HepG2 (cell line): ENCODE measurements at regions not wholly inside any gene's neighbourhood (a gene's known extent, or its start where the extent isn't known, plus 50 kb on each side); places are given as distances from the start of the nearest gene placed in this dataset.
"Not testable (repeated sequence)": the region's sequence is repeated elsewhere in the genome, so short reads cannot be mapped to it uniquely, and the experiment has no call there.

Source experiments
- ATAC-seq: fragments of 200-7000 bp; cut with Tn5 transposase; 3 replicates; pipeline ENCODE4 v1.9.1; 2020; ENCODE audit warnings: mild to moderate bottlenecking, moderate library complexity
- BruUV-seq: library from RNA; stranded (reverse); fragments of 400-500 nt; replicated peaks from 2 replicates; lab custom pipeline; 2021; lab: Mats Ljungman, UMichigan
- CTCF ChIA-PET: fragments of 300-600 bp; formaldehyde crosslinking; extraction: SDS; loops from one replicate; lab custom pipeline; 2021; ENCODE audit warnings: low total read pairs, inconsistent platforms, low intra/inter-chr PET ratio; lab: Yijun Ruan, JAX
- POLR2A ChIA-PET: fragments of 350-600 bp; sonication (Branson Sonifier 250); formaldehyde crosslinking; loops from one replicate; lab custom pipeline; 2020; ENCODE audit warnings: antibody characterized with exemption, inconsistent platforms; lab: Yijun Ruan, JAX
- DNase-seq: peaks from one replicate; pipeline ENCODE4 v3.0.0-alpha.2; 2015; ENCODE audit warnings: low spot score
- FAIRE-seq: peaks from 3 replicates; lab custom pipeline; 2011; peaks lifted over from hg19 to GRCh38; lab: Jason Lieb, UNC
- H2AFZ ChIP-seq: one replicate; pipeline ENCODE4 v1.6.1; 2011; ENCODE audit warnings: low read length, inconsistent platforms
- H3K27ac ChIP-seq: fragments of 300-600 bp; 3 replicates; pipeline ENCODE4 v1.8.0; 2011; ENCODE audit warnings: mixed run types, mild to moderate bottlenecking, mixed read lengths, low read length, inconsistent platforms; ENCODE audit not compliant: insufficient read depth; ENCODE audit errors: extremely low read length
- H3K27me3 ChIP-seq, 2 experiments: fragments of 200-600 bp in 1 of 2; 2 replicates in 1 of 2; 3 replicates in 1 of 2; pipeline versions ENCODE4 v1.6.0 to v1.8.0; 2011; ENCODE audit warnings: low read length in 2 of 2, mild to moderate bottlenecking in 2 of 2, moderate library complexity in 2 of 2, inconsistent platforms in 1 of 2; ENCODE audit not compliant: insufficient read depth in 2 of 2, control insufficient read depth in 1 of 2
- H3K36me3 ChIP-seq, 2 experiments: fragments of 200-600 bp in 1 of 2; replicated peaks in 1 of 2; 2 replicates in 1 of 2; 3 replicates in 1 of 2; pipeline versions ENCODE4 v1.5.1 to v1.8.0; 2011; ENCODE audit warnings: low read length in 2 of 2, inconsistent platforms in 1 of 2; ENCODE audit not compliant: insufficient read depth in 2 of 2, control insufficient read depth in 1 of 2
- H3K4me1 ChIP-seq: 2 replicates; pipeline ENCODE4 v1.5.1; 2012; ENCODE audit warnings: low read length, inconsistent platforms; ENCODE audit not compliant: insufficient read depth
- H3K4me2 ChIP-seq: 2 replicates; pipeline ENCODE4 v1.6.0; 2011; ENCODE audit warnings: low read depth, low read length, inconsistent platforms
- H3K4me3 ChIP-seq, 3 experiments: fragments of 200-600 bp in 1 of 3; sonication (generic), shearing (Covaris generic) in 1 of 3; replicated peaks in 1 of 3; 2 replicates each; pipeline ENCODE4 v1.5.1; 2011 to 2016; ENCODE audit warnings: low read length in 3 of 3, inconsistent platforms in 2 of 3, low read depth in 2 of 3, mild to moderate bottlenecking in 2 of 3, control low read depth in 1 of 3, mixed read lengths in 1 of 3; ENCODE audit not compliant: insufficient read depth in 1 of 3
- H3K79me2 ChIP-seq: one replicate; pipeline ENCODE4 v1.6.1; 2011; ENCODE audit warnings: low read length, inconsistent platforms; ENCODE audit not compliant: insufficient read depth
- H3K9ac ChIP-seq: 2 replicates; pipeline ENCODE4 v1.6.0; 2011; ENCODE audit warnings: mild to moderate bottlenecking, low read depth, low read length, inconsistent platforms; ENCODE audit not compliant: insufficient read depth
- H3K9me3 ChIP-seq: 2 replicates; pipeline ENCODE4 v1.5.1; 2012; ENCODE audit warnings: mild to moderate bottlenecking, low read length
- H4K20me1 ChIP-seq: 2 replicates; pipeline ENCODE4 v1.6.0; 2011; ENCODE audit warnings: inconsistent platforms, mild to moderate bottlenecking, low read length, moderate library complexity; ENCODE audit not compliant: insufficient read depth
- ZBTB33 ChIP-seq: sonication (generic); formaldehyde crosslinking; IDR thresholded peaks from 2 replicates; pipeline ENCODE4 v1.4.0; 2020; ENCODE audit warnings: missing genetic modification reagents
- ZNF768 ChIP-seq: sonication (generic); formaldehyde crosslinking; IDR thresholded peaks from 2 replicates; pipeline ENCODE4 v1.4.0; 2020; ENCODE audit warnings: missing genetic modification reagents
- WGBS: methylation state at CpG from one replicate; pipeline ENCODE4 v1.1.6; 2017; ENCODE audit warnings: low lambda C conversion rate; 5-methylcytosine and 5-hydroxymethylcytosine counted together
- in situ Hi-C: cut with HindIII; loops from 2 replicates; pipeline ENCODE4 v1.10.0; 2017; ENCODE audit warnings: low pct_unique_long_range_greater_than_20kb; ENCODE audit not compliant: extremely low pct_ligation_motif_present
- intact Hi-C: fragments of 100-400 bp; cut with micrococcal nuclease; formaldehyde crosslinking; loops from one replicate; pipeline ENCODE4 v1.10.0; 2022; ENCODE audit not compliant: unreplicated experiment

GRCh38 chr7:56371792-56372191, 255.6 kb upstream of the NUPR2 start:
- FAIRE-seq, H3K27me3 ChIP-seq, intact Hi-C loops, H3K4me2 ChIP-seq, BruUV-seq, H3K4me3 ChIP-seq, H3K79me2 ChIP-seq, POLR2A ChIA-PET, H3K9ac ChIP-seq, in situ Hi-C loops, H3K27ac ChIP-seq, H2AFZ ChIP-seq, H3K36me3 ChIP-seq, DNase-seq, H3K4me1 ChIP-seq, ATAC-seq, CTCF ChIA-PET, H4K20me1 ChIP-seq: not testable (repeated sequence)
- 71% methylated on average over 22 of the region's 27 CpGs for WGBS
- TF ChIP-seq ZBTB33 (0 out of 2 replicates have a peak, but pooled peaks have one; percentile 41), ZNF768 (CRISPR knock-in tag) (peak; percentile 55; the same call in 1 of the 2 replicates)
- peaks cover 28% of the 10 kb centered on the region for H3K9me3 ChIP-seq

- H3K4me1 ChIP-seq, H3K4me3 ChIP-seq, H4K20me1 ChIP-seq, DNase-seq, POLR2A ChIA-PET, H3K36me3 ChIP-seq, intact Hi-C loops, H2AFZ ChIP-seq, BruUV-seq, CTCF ChIA-PET, FAIRE-seq, H3K27me3 ChIP-seq, H3K9ac ChIP-seq, H3K4me2 ChIP-seq, in situ Hi-C loops, ATAC-seq, H3K79me2 ChIP-seq, H3K27ac ChIP-seq: not testable (repeated sequence)
- no CpG with 5 or more reads among the region's 43 CpGs for WGBS
- H3K9me3 ChIP-seq = peaks cover 23% of the 10 kb centered on the region
These were observed 254.1 kb upstream of the NUPR2 start for GRCh38 chr7:56370208-56370872.

- H3K36me3 ChIP-seq, intact Hi-C loops, H3K4me1 ChIP-seq, H3K4me2 ChIP-seq, H3K27me3 ChIP-seq, CTCF ChIA-PET, H3K79me2 ChIP-seq, FAIRE-seq, in situ Hi-C loops, DNase-seq, H3K4me3 ChIP-seq, ATAC-seq, H2AFZ ChIP-seq, BruUV-seq, H3K9ac ChIP-seq, H4K20me1 ChIP-seq, H3K27ac ChIP-seq, POLR2A ChIA-PET: not testable (repeated sequence)
- no CpG with 5 or more reads among the region's 19 CpGs for WGBS
- H3K9me3 ChIP-seq = peaks cover 13% of the 10 kb centered on the region
These were observed 251.7 kb upstream of the NUPR2 start for GRCh38 chr7:56367914-56368313.

- CTCF ChIA-PET, intact Hi-C loops, POLR2A ChIA-PET, in situ Hi-C loops, H3K4me2 ChIP-seq, BruUV-seq, FAIRE-seq, H3K4me3 ChIP-seq, H3K27ac ChIP-seq, H2AFZ ChIP-seq, H3K79me2 ChIP-seq, H3K9ac ChIP-seq, H4K20me1 ChIP-seq, H3K36me3 ChIP-seq, ATAC-seq, H3K27me3 ChIP-seq, DNase-seq, H3K4me1 ChIP-seq: not testable (repeated sequence)
- 78% methylated on average over 24 of the region's 24 CpGs for WGBS
- H3K9me3 ChIP-seq = peaks cover 13% of the 10 kb centered on the region
These were observed 251.2 kb upstream of the NUPR2 start for GRCh38 chr7:56367411-56367810.
